ENCODE measurements at regions not wholly inside any gene's neighbourhood (a gene's known extent, or its start where the extent isn't known, plus 50 kb on each side); places are given as distances from the start of the nearest gene placed in this dataset.

DNA sequence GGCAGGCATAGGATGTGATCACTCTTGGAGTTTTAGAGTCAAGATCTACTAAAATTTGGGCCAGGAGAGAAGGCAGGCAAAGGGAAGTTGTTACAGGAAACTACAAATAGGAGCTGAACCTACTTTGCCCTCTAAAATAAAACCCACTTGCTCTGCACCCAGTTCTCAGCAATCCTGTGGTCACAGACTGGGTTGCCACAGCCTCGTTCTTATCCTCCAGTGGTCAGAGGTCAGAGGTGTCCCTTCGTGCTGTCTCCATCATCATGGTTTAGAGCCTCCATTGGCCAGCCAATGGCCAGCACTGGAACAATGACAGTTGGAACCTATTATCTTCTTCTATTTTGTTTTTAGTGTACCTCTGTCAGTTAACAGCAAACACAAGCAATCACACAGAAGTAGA, 90.7 kb upstream of the TNP1 start:
- no peak for TF ChIP-seq CTCF (conservative IDR thresholded peaks at IDR 0.05)
- TF ChIP-seq EZH2 (IDR thresholded peaks at IDR 0.05; ENCODE audit: low read depth) = no peak

Measured in PC-9 (cell line).